ENCODE measurements at regions not wholly inside any gene's neighbourhood (a gene's known extent, or its start where the extent isn't known, plus 50 kb on each side); places are given as distances from the start of the nearest gene placed in this dataset.

GRCh38 chr2:217047209-217047608 is 187.3 kb upstream of the TNP1 start:
- TF ChIP-seq CTCF (IDR thresholded peaks at IDR 0.05) (no peak), POLR2A (IDR thresholded peaks at IDR 0.05) (no peak)

Data from uterus (tissue), 2 donors.